Activated CD4-positive, alpha-beta T cell treated with anti-CD3 and anti-CD28 coated beads for 36 hours (primary cell): ENCODE measurements at regions not wholly inside any gene's neighbourhood (a gene's known extent, or its start where the extent isn't known, plus 50 kb on each side); places are given as distances from the start of the nearest gene placed in this dataset.
"Not testable (repeated sequence)": the region's sequence is repeated elsewhere in the genome, so short reads cannot be mapped to it uniquely, and the experiment has no call there.

Experiments used
- ATAC-seq: fragments of 200-7000 bp; cut with Tn5 transposase; one replicate; pipeline ENCODE4 v1.10.0; 2021; ENCODE audit warnings: mild to moderate bottlenecking, moderate library complexity
- CTCF ChIA-PET: fragments of 350-600 bp; sonication (Branson Sonifier 250); formaldehyde crosslinking; loops from one replicate; lab custom pipeline; 2021; ENCODE audit warnings: antibody characterized with exemption; lab: Charles Lee
- POLR2A ChIA-PET: fragments of 350-600 bp; sonication (Branson Sonifier 250); formaldehyde crosslinking; loops from one replicate; lab custom pipeline; 2021; ENCODE audit warnings: antibody characterized with exemption, inconsistent platforms; lab: Charles Lee
- DNase-seq: peaks from one replicate; pipeline ENCODE4 v3.0.0-alpha.2; 2020
- H3K27ac Mint-ChIP-seq: one replicate; pipeline ENCODE4 v1.8.0; 2021; ENCODE audit warnings: mixed read lengths
- H3K27me3 Mint-ChIP-seq: one replicate; pipeline ENCODE4 v1.8.0; 2021; ENCODE audit warnings: mixed read lengths
- H3K36me3 Mint-ChIP-seq: one replicate; pipeline ENCODE4 v1.8.0; 2021; ENCODE audit warnings: low read depth, mixed read lengths
- H3K4me1 Mint-ChIP-seq: one replicate; pipeline ENCODE4 v1.8.0; 2021; ENCODE audit warnings: mixed read lengths
- H3K4me3 Mint-ChIP-seq: one replicate; pipeline ENCODE4 v1.8.0; 2021; ENCODE audit warnings: mild to moderate bottlenecking, moderate library complexity, mixed read lengths
- H3K9me3 Mint-ChIP-seq: one replicate; pipeline ENCODE4 v1.8.0; 2021; ENCODE audit warnings: low read depth, mixed read lengths
- intact Hi-C, 2 experiments: fragments of 100-400 bp; cut with DNase I in 1 of 2; cut with micrococcal nuclease in 1 of 2; formaldehyde crosslinking; loops; one replicate each; pipeline versions ENCODE4 v1.14.2 to v1.15.1; 2022 to 2024; cut with DNase I, micrococcal nuclease

DNA sequence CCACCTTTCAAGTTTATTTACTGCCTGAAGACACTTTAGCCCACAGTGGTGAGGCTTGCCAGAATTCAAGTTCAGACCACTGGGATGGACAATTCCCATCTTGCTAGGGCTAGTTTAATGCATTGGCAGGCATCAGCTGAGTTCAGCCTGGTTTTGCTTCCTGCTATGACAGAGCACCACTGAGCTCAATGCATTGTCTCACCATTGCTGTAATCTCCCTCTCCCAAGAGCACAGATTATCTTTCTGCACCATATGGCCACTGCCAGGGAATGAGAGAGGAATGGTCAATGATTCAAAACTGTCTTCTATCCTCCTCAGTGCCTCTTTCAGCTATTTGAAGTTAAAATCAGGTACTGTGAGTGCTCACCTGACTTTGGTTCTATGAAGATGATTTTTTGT is 160.8 kb downstream of the XPNPEP1 start:
- CTCF ChIA-PET: interaction anchor here (1.1 kb wide), 2 partner anchors 10 to 11 kb away, joined by 3 to 5 read pairs; no protein-coding TSS in a partner anchor

GRCh38 chr10:109757670-109758069 is 165.6 kb downstream of the XPNPEP1 start:
- DNase-seq, H3K27me3 Mint-ChIP-seq, H3K9me3 Mint-ChIP-seq, POLR2A ChIA-PET, H3K36me3 Mint-ChIP-seq, ATAC-seq, H3K4me3 Mint-ChIP-seq, H3K4me1 Mint-ChIP-seq, intact Hi-C loops, H3K27ac Mint-ChIP-seq: not testable (repeated sequence)
- CTCF ChIA-PET: interaction anchor here (0.7 to 1.2 kb wide), 3 partner anchors 69 to 285 kb away, joined by 3 read pairs; no protein-coding TSS in a partner anchor

More for the DNA sequence above, 160.8 kb downstream of the XPNPEP1 start:
- H3K9me3 Mint-ChIP-seq: no peaks in the 10 kb centered on the region
- no peaks in the 10 kb centered on the region for H3K4me1 Mint-ChIP-seq
- no peak for ATAC-seq
- DNase-seq: no peak
- POLR2A ChIA-PET: no interaction called here
- no peak overlapping the region for H3K4me3 Mint-ChIP-seq
- H3K36me3 Mint-ChIP-seq: no peaks in the 10 kb centered on the region
- no peak overlapping the region for H3K27ac Mint-ChIP-seq
- intact Hi-C loops: no loop called here
- H3K27me3 Mint-ChIP-seq: peaks cover 4% of the 10 kb centered on the region

GRCh38 chr10:109746861-109747260 is 176.4 kb downstream of the XPNPEP1 start:
- ChIA-PET CTCF (no interaction called here), POLR2A (no interaction called here)
- DNase-seq (no peak), ATAC-seq (no peak)
- no peaks in the 10 kb centered on the region for H3K4me1 Mint-ChIP-seq
- no peaks in the 10 kb centered on the region for H3K9me3 Mint-ChIP-seq
- H3K27ac Mint-ChIP-seq: no peak overlapping the region
- intact Hi-C loops: no loop called here
- H3K4me3 Mint-ChIP-seq: no peak overlapping the region
- no peaks in the 10 kb centered on the region for H3K36me3 Mint-ChIP-seq
- peaks cover 2% of the 10 kb centered on the region for H3K27me3 Mint-ChIP-seq

DNA sequence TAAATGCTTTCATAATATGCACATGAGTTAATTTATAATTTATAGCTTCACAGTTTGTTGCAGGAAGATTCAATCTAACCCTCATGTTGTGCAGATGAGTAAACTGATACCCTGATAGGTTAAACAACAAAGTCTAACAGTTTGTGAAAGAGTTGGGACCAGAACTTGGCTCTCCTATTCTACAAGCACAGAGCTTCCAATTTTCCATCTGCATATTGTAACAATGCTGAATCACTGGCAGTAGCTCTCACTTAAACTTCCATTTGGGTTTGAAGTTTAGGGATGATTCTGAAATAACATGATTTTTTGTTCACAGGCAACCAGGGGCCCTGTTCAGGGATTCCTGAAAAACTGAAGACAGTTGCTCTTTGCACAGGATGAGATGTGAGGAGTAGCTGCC is 179.3 kb downstream of the XPNPEP1 start:
- H3K9me3 Mint-ChIP-seq: no peaks in the 10 kb centered on the region
- intact Hi-C loops: no loop called here
- H3K4me3 Mint-ChIP-seq: no peak overlapping the region
- H3K27me3 Mint-ChIP-seq: peaks cover 2% of the 10 kb centered on the region
- no peak for DNase-seq
- ChIA-PET POLR2A (no interaction called here), CTCF (no interaction called here)
- no peak overlapping the region for H3K27ac Mint-ChIP-seq
- no peak for ATAC-seq
- H3K4me1 Mint-ChIP-seq: no peaks in the 10 kb centered on the region
- no peaks in the 10 kb centered on the region for H3K36me3 Mint-ChIP-seq

DNA sequence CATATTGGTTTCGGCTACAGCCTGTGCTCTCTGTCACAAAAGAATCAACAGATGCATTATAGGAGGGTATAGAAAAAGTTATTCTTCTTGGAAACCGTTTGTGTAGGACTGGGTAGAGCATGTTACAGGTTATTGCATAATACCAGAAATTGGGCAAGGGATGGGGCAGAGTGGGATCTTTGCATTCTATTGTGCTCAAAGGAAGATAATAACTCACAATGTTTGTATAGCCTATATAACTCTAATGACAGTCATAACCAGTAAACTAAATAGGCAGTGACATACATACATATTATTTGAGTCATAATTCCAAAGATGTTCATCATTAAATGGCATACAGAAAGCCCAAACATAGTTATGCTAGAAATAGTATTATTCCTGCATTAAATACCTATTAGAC is 179.7 kb downstream of the XPNPEP1 start:
- intact Hi-C loops: no loop called here
- Mint-ChIP-seq H3K4me1 (no peaks in the 10 kb centered on the region), H3K27me3 (peaks cover 4% of the 10 kb centered on the region), H3K4me3 (no peak overlapping the region), H3K27ac (no peak overlapping the region), H3K9me3 (no peaks in the 10 kb centered on the region), H3K36me3 (no peaks in the 10 kb centered on the region)
- no peak for DNase-seq
- no peak for ATAC-seq
- POLR2A ChIA-PET: no interaction called here
- CTCF ChIA-PET: no interaction called here

DNA sequence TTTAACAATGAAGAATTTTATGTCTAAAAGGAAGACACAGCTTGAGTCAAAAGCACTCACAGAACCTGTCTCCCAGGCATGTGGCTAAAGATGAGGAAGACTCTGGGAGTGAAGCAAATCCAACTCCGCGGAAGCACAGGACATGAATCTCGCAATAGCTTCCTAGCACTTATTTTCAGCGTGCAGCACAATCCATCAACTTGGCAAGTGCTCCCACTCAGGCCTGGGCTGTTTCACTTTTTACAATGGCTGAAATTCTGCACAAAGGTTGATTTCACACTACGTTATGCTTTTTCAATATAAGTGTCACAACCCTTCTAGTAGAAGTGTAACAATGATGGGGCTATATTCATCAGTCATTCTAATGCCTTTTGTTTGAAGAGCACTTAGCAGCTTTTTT is 180.2 kb downstream of the XPNPEP1 start:
- Mint-ChIP-seq H3K27ac (no peak overlapping the region), H3K9me3 (no peaks in the 10 kb centered on the region), H3K4me3 (no peak overlapping the region), H3K36me3 (no peaks in the 10 kb centered on the region), H3K4me1 (no peaks in the 10 kb centered on the region), H3K27me3 (peaks cover 4% of the 10 kb centered on the region)
- DNase-seq (no peak), ATAC-seq (no peak)
- POLR2A ChIA-PET: interaction anchor here (0.6 kb wide), 1 partner anchor 94 kb away, joined by 4 read pairs; no protein-coding TSS in a partner anchor
- intact Hi-C loops: no loop called here
- CTCF ChIA-PET: interaction anchor here (0.6 kb wide), 1 partner anchor 9 kb away, joined by 3 read pairs; no protein-coding TSS in a partner anchor

DNA sequence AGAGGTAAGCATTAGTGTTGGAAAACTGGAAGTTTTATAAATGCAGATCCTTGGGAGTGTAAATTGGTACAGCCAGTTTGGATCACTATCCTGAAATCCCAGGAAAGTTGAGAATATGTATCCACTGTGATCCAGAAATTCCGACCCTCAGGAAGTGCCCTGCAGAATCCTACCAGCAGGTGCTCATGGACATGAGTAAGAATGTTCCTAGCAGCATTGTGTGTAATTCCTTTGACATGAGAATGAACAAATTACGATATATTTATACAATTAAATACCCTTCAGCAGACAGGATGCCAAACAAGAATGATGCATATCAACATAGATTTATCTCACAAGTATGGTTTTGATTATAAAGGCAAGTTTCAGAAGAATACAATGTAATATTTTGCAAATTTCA is 181.6 kb downstream of the XPNPEP1 start:
- H3K4me1 Mint-ChIP-seq: no peaks in the 10 kb centered on the region
- POLR2A ChIA-PET: no interaction called here
- peaks cover 8% of the 10 kb centered on the region for H3K27me3 Mint-ChIP-seq
- ATAC-seq (no peak), DNase-seq (no peak)
- H3K4me3 Mint-ChIP-seq: no peak overlapping the region
- no peak overlapping the region for H3K27ac Mint-ChIP-seq
- intact Hi-C loops: no loop called here
- H3K36me3 Mint-ChIP-seq: no peaks in the 10 kb centered on the region
- CTCF ChIA-PET: no interaction called here
- no peaks in the 10 kb centered on the region for H3K9me3 Mint-ChIP-seq

DNA sequence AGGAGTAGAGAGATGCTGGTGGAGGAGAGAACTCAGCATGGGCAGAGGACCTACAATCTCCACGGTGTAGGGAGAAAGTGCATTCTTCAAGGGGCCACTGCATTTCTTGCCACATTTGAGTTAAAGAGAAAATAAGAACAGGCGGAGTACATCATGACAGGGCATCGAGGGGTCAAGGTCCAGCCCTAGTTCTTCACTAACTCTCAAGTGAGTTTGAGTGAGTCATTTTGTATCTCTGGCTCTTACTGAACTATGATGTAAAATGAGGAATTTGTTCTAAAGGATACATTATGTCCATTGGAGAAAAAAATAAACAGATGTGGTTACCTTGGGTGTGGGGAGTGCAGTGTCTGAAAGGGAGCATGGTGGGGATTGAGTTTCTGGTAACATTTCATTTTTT is 182.9 kb downstream of the XPNPEP1 start:
- Mint-ChIP-seq H3K9me3 (no peaks in the 10 kb centered on the region), H3K4me1 (no peaks in the 10 kb centered on the region), H3K4me3 (no peak overlapping the region), H3K27ac (no peak overlapping the region), H3K27me3 (peaks cover 10% of the 10 kb centered on the region), H3K36me3 (no peaks in the 10 kb centered on the region)
- DNase-seq (no peak), ATAC-seq (no peak)
- intact Hi-C loops: no loop called here
- ChIA-PET POLR2A (no interaction called here), CTCF (no interaction called here)

DNA sequence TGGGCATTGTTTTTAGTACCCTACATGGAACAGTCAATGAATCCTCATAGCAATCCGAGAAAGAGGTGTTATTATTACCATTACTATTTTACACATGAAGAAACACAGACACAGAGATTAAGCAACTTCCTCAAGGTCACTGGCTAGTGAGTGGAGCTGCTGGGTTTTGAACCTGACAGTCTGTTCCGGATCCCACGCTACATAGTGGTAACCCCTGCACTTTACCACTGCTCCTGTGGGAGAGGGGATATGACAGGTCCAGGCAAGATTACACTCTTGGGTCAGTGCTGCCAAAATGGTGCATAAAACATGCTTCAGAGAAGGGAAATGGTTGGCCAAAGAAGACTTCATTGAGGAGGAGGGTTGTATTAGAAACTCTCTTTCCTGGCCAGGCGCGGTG is 185.7 kb downstream of the XPNPEP1 start:
- no peaks in the 10 kb centered on the region for H3K36me3 Mint-ChIP-seq
- intact Hi-C loops: no loop called here
- peaks cover 10% of the 10 kb centered on the region for H3K27me3 Mint-ChIP-seq
- CTCF ChIA-PET: interaction anchor here (0.6 kb wide), 1 partner anchor 144 kb away, joined by 3 read pairs; no protein-coding TSS in a partner anchor
- ATAC-seq (no peak), DNase-seq (no peak)
- H3K9me3 Mint-ChIP-seq: no peaks in the 10 kb centered on the region
- no peaks in the 10 kb centered on the region for H3K4me1 Mint-ChIP-seq
- no peak overlapping the region for H3K27ac Mint-ChIP-seq
- POLR2A ChIA-PET: no interaction called here
- no peak overlapping the region for H3K4me3 Mint-ChIP-seq

- Mint-ChIP-seq H3K36me3 (no peaks in the 10 kb centered on the region), H3K4me1 (no peaks in the 10 kb centered on the region), H3K27me3 (peaks cover 10% of the 10 kb centered on the region), H3K27ac (no peak overlapping the region), H3K4me3 (no peak overlapping the region), H3K9me3 (no peaks in the 10 kb centered on the region)
- POLR2A ChIA-PET: no interaction called here
- no peak for ATAC-seq
- DNase-seq: no peak
- CTCF ChIA-PET: no interaction called here
- intact Hi-C loops: no loop called here
Observed at GRCh38 chr10:109737009-109737408, 186.3 kb downstream of the XPNPEP1 start.

DNA sequence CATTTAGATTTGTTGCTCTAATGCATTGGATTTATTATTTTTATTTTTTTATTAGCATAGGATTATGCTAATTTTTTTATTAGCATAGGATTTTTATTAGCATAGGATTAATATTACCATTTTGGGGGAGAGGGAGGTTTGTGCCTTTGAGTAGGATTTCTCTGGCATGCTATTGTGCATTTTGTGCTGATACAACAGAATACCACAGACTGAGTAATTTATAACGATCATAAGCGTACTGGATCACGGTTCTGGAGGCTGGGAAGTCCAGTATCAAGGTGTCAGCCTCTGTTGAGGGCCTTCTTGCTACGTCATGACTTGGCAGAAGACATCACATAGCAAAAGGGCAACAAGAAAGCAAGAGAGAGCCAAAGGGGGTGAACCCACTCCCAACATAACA is 187.5 kb downstream of the XPNPEP1 start:
- POLR2A ChIA-PET: no interaction called here
- Mint-ChIP-seq H3K4me1 (no peaks in the 10 kb centered on the region), H3K9me3 (no peaks in the 10 kb centered on the region), H3K4me3 (no peak overlapping the region), H3K36me3 (no peaks in the 10 kb centered on the region), H3K27ac (no peak overlapping the region), H3K27me3 (peaks cover 10% of the 10 kb centered on the region)
- no peak for DNase-seq
- no peak for ATAC-seq
- intact Hi-C loops: no loop called here
- CTCF ChIA-PET: interaction anchor here (0.6 kb wide), 1 partner anchor 41 kb away, joined by 4 read pairs; no protein-coding TSS in a partner anchor

DNA sequence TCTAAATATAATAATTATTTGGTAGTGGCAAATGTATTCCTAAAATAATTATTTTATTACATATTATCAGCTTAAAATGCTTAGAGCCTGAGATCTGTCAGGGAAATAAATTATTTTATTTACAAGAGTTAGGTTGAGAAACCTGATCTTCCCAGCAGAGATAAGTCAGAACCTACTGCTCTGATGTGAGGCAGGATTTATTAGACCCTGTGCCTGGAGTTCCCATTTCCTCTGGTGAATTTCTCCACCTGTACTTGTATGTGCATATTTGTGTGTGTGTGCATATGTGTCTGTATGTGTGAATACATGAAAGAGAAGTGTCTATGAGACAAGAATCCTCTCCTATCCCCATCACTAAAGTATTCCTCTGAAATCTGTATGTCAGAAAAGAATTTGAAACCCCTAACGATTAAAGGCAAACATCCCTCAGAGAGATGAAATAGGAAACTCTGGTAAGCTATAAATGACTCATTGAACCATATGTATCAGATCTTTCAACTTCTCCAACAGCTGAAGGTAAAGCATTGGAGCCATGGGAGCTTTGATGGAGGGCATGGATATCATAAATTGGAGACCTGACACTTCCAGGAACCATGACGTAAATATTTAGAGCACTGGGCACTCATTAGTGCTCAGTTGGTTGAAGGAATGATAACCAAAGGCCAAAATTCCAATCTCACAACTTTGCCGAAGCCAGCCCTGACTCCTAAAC is 190.9 kb downstream of the XPNPEP1 start:
- H3K4me3 Mint-ChIP-seq: no peak overlapping the region
- CTCF ChIA-PET: no interaction called here
- H3K9me3 Mint-ChIP-seq: no peaks in the 10 kb centered on the region
- ATAC-seq: no peak
- no peaks in the 10 kb centered on the region for H3K4me1 Mint-ChIP-seq
- intact Hi-C loops: no loop called here
- H3K36me3 Mint-ChIP-seq: no peaks in the 10 kb centered on the region
- DNase-seq: no peak
- no peak overlapping the region for H3K27ac Mint-ChIP-seq
- peaks cover 4% of the 10 kb centered on the region for H3K27me3 Mint-ChIP-seq
- POLR2A ChIA-PET: no interaction called here
